GM12878 (cell line): ENCODE measurements at regions not wholly inside any gene's neighbourhood (a gene's known extent, or its start where the extent isn't known, plus 50 kb on each side); places are given as distances from the start of the nearest gene placed in this dataset.

Source experiments
- ATAC-seq: fragments of 200-7000 bp; cut with Tn5 transposase; 3 replicates; pipeline ENCODE4 v1.9.1; 2020; ENCODE audit warnings: mild to moderate bottlenecking, moderate library complexity
- BruUV-seq: library from RNA; stranded (reverse); fragments of 400-500 nt; replicated peaks from 2 replicates; lab custom pipeline; 2021; lab: Mats Ljungman, UMichigan
- CTCF ChIA-PET: fragments of 300-600 bp; sonication (Branson Sonifier 250); formaldehyde crosslinking; extraction: SDS; loops from one replicate; lab custom pipeline; 2021; ENCODE audit warnings: inconsistent platforms; lab: Yijun Ruan, JAX
- POLR2A ChIA-PET: fragments of 350-600 bp; formaldehyde crosslinking; extraction: SDS; loops from one replicate; lab custom pipeline; 2021; ENCODE audit warnings: inconsistent platforms; lab: Charles Lee
- RAD21 ChIA-PET: fragments of 300-600 bp; sonication (Branson Sonifier 250); formaldehyde crosslinking; loops from one replicate; lab custom pipeline; 2023; ENCODE audit warnings: antibody characterized with exemption; ENCODE audit not compliant: unreplicated experiment; lab: Charles Lee
- SMC1A ChIA-PET: fragments of 300-600 bp; sonication (Branson Sonifier 250); formaldehyde crosslinking; loops from one replicate; lab custom pipeline; 2023; ENCODE audit not compliant: unreplicated experiment, uncharacterized antibody; lab: Charles Lee
- DNase-seq: peaks from one replicate; pipeline ENCODE4 v3.0.0-alpha.2; 2011; ENCODE audit warnings: low read depth, low spot score
- FAIRE-seq: peaks from 3 replicates; lab custom pipeline; 2011; peaks lifted over from hg19 to GRCh38; lab: Jason Lieb, UNC
- H2AFZ ChIP-seq: 2 replicates; pipeline ENCODE4 v1.6.0; 2011; ENCODE audit warnings: low read depth, low read length, control low read depth; ENCODE audit not compliant: control insufficient read depth
- H3K27ac ChIP-seq: 2 replicates; pipeline ENCODE4 v1.5.1; 2011; ENCODE audit warnings: control low read depth; ENCODE audit not compliant: control insufficient read depth, insufficient read depth
- H3K27me3 ChIP-seq, 2 experiments: replicated peaks in 1 of 2; 2 replicates each; pipeline versions ENCODE4 v1.6.0 to v1.6.1; 2011; ENCODE audit warnings: low read length in 1 of 2; ENCODE audit not compliant: control insufficient read depth in 2 of 2, insufficient read depth in 2 of 2
- H3K36me3 ChIP-seq, 2 experiments: 2 replicates each; pipeline ENCODE4 v1.5.1; 2011; ENCODE audit warnings: low read length in 1 of 2; ENCODE audit not compliant: control insufficient read depth in 2 of 2, insufficient read depth in 2 of 2
- H3K4me1 ChIP-seq: 2 replicates; pipeline ENCODE4 v1.6.1; 2011; ENCODE audit warnings: mild to moderate bottlenecking, low read length, moderate library complexity, mixed read lengths; ENCODE audit not compliant: control insufficient read depth, insufficient read depth
- H3K4me2 ChIP-seq: 2 replicates; pipeline ENCODE4 v1.6.0; 2011; ENCODE audit warnings: control low read depth; ENCODE audit not compliant: control insufficient read depth, insufficient read depth
- H3K4me3 ChIP-seq: fragments of 200-600 bp; sonication (generic); 2 replicates; pipeline ENCODE4 v1.5.1; 2016
- H3K79me2 ChIP-seq: 2 replicates; pipeline ENCODE4 v1.6.0; 2011; ENCODE audit warnings: low read length; ENCODE audit not compliant: control insufficient read depth, insufficient read depth
- H3K9ac ChIP-seq: 2 replicates; pipeline ENCODE4 v1.8.0; 2011; ENCODE audit warnings: low read length, control low read depth, mixed read lengths; ENCODE audit not compliant: control insufficient read depth, insufficient read depth
- H3K9me3 ChIP-seq: replicated peaks from 3 replicates; pipeline ENCODE4 v1.5.1; 2011; ENCODE audit warnings: mild to moderate bottlenecking, low read length; ENCODE audit not compliant: control insufficient read depth, insufficient read depth
- H4K20me1 ChIP-seq: 2 replicates; pipeline ENCODE4 v1.6.0; 2011; ENCODE audit not compliant: control insufficient read depth, insufficient read depth
- BMI1 ChIP-seq: fragments of 450-650 bp; IDR thresholded peaks from 2 replicates; pipeline ENCODE4 v1.6.1; 2016; ENCODE audit warnings: mild to moderate bottlenecking, moderate library complexity, borderline replicate concordance
- IKZF1 ChIP-seq: fragments of 450-650 bp; conservative IDR thresholded peaks from 2 replicates; pipeline ENCODE4 v1.6.1; 2017; ENCODE audit warnings: antibody characterized with exemption, mild to moderate bottlenecking
- NR2C2 ChIP-seq: IDR thresholded peaks from 2 replicates; pipeline ENCODE4 v1.6.1; 2011; ENCODE audit warnings: borderline replicate concordance, low read depth; ENCODE audit not compliant: control insufficient read depth, insufficient read length
- WGBS: methylation state at CpG from one replicate; pipeline ENCODE4 v1.1.6; 2016; ENCODE audit warnings: low lambda C conversion rate; ENCODE audit not compliant: insufficient replicate concordance, insufficient coverage; ENCODE audit errors: missing lambda C conversion rate; 5-methylcytosine and 5-hydroxymethylcytosine counted together
- in situ Hi-C: fragments of 300-500 bp; cut with MboI; formaldehyde crosslinking; loops from 9 replicates; pipeline ENCODE4 v1.14.3; 2018; ENCODE audit warnings: mixed read lengths
- intact Hi-C: fragments of 100-400 bp; cut with micrococcal nuclease; formaldehyde crosslinking; loops from one replicate; pipeline ENCODE4 v1.14.2; 2022; ENCODE audit not compliant: unreplicated experiment
- TF ChIP-seq, protein P1 (sequence below): fragments of 450-650 bp; IDR thresholded peaks from 2 replicates; pipeline ENCODE4 v1.6.1; 2014; ENCODE audit warnings: mild to moderate bottlenecking
- TF ChIP-seq, protein P2 (sequence below): fragments of 450-650 bp; IDR thresholded peaks from 2 replicates; pipeline ENCODE4 v1.6.1; 2017; ENCODE audit warnings: mild to moderate bottlenecking, low read depth, inconsistent platforms; ENCODE audit not compliant: poor library complexity, severe bottlenecking
- TF ChIP-seq, protein P3 (sequence below): fragments of 450-650 bp; IDR thresholded peaks from 2 replicates; pipeline ENCODE4 v1.6.1; 2017; ENCODE audit warnings: mild to moderate bottlenecking
- TF ChIP-seq, protein P4 (sequence below): fragments of 450-650 bp; IDR thresholded peaks from 2 replicates; pipeline ENCODE4 v1.6.1; 2017; ENCODE audit warnings: low read depth, mild to moderate bottlenecking, moderate library complexity

DNA sequence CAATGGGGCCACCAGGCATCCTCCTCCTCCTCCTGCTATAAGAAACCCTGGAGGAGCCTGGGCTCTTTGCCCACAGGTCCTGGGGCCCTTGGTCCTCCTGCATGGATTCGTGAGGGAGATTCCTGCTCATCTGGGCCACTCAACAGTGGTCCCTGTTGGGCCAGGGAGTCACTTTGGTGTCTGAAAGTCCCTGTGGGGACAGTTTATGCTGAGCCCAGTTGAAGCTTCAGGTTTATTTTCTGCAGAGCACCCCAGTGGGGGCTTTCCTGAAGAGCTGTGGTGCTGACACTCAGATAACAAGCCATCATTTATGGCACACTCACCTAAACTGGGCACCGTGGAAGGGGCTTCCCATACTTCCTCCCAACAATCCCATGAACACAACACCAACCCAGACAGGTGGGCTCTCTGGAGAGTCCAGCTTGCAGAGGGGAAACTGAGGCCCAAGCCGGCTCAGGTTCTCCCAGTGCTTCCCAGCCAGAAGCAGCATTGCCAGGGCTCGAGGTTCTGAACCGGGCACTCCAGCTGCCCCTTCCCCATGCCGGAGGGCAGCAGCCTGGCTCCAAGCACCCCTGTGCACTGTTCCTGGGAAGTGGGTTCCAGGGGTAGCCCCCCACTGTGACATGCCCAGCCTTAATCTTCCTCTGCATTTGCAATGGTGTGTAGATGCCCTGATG, 91.3 kb downstream of the MYEOV start:
- H3K9ac ChIP-seq = no peak overlapping the region
- BruUV-seq = no TSS peak
- H3K4me2 ChIP-seq = no peak overlapping the region
- no peaks in the 10 kb centered on the region for H3K4me1 ChIP-seq
- H4K20me1 ChIP-seq = no peaks in the 10 kb centered on the region
- ChIA-PET SMC1A (no interaction called here), RAD21 (interaction anchor here (1.0 to 1.1 kb wide), 2 partner anchors 32 to 88 kb away, joined by 3 to 4 read pairs; no protein-coding TSS in a partner anchor), CTCF (interaction anchor here (0.8 to 1.6 kb wide), 2 partner anchors 9 to 88 kb away, joined by 3 to 4 read pairs; no protein-coding TSS in a partner anchor), POLR2A (interaction anchor here (0.6 to 0.8 kb wide), 2 partner anchors 87 to 1165 kb away, joined by 3 to 4 read pairs; no protein-coding TSS in a partner anchor)
- peaks cover 9% of the 10 kb centered on the region; the same call in 2 of the 3 replicates for H3K9me3 ChIP-seq
- intact Hi-C loops = no loop called here
- TF ChIP-seq BMI1 (no peak), IKZF1 (peak; percentile 40; the same call in 1 of the 2 replicates), NR2C2 (no peak)
- TF ChIP-seq, protein P1, sequence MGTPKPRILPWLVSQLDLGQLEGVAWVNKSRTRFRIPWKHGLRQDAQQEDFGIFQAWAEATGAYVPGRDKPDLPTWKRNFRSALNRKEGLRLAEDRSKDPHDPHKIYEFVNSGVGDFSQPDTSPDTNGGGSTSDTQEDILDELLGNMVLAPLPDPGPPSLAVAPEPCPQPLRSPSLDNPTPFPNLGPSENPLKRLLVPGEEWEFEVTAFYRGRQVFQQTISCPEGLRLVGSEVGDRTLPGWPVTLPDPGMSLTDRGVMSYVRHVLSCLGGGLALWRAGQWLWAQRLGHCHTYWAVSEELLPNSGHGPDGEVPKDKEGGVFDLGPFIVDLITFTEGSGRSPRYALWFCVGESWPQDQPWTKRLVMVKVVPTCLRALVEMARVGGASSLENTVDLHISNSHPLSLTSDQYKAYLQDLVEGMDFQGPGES = no peak
- TF ChIP-seq, protein P2, sequence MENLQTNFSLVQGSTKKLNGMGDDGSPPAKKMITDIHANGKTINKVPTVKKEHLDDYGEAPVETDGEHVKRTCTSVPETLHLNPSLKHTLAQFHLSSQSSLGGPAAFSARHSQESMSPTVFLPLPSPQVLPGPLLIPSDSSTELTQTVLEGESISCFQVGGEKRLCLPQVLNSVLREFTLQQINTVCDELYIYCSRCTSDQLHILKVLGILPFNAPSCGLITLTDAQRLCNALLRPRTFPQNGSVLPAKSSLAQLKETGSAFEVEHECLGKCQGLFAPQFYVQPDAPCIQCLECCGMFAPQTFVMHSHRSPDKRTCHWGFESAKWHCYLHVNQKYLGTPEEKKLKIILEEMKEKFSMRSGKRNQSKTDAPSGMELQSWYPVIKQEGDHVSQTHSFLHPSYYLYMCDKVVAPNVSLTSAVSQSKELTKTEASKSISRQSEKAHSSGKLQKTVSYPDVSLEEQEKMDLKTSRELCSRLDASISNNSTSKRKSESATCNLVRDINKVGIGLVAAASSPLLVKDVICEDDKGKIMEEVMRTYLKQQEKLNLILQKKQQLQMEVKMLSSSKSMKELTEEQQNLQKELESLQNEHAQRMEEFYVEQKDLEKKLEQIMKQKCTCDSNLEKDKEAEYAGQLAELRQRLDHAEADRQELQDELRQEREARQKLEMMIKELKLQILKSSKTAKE = no peak
- TF ChIP-seq, protein P3, sequence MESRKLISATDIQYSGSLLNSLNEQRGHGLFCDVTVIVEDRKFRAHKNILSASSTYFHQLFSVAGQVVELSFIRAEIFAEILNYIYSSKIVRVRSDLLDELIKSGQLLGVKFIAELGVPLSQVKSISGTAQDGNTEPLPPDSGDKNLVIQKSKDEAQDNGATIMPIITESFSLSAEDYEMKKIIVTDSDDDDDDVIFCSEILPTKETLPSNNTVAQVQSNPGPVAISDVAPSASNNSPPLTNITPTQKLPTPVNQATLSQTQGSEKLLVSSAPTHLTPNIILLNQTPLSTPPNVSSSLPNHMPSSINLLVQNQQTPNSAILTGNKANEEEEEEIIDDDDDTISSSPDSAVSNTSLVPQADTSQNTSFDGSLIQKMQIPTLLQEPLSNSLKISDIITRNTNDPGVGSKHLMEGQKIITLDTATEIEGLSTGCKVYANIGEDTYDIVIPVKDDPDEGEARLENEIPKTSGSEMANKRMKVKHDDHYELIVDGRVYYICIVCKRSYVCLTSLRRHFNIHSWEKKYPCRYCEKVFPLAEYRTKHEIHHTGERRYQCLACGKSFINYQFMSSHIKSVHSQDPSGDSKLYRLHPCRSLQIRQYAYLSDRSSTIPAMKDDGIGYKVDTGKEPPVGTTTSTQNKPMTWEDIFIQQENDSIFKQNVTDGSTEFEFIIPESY = no peak
- TF ChIP-seq, protein P4, sequence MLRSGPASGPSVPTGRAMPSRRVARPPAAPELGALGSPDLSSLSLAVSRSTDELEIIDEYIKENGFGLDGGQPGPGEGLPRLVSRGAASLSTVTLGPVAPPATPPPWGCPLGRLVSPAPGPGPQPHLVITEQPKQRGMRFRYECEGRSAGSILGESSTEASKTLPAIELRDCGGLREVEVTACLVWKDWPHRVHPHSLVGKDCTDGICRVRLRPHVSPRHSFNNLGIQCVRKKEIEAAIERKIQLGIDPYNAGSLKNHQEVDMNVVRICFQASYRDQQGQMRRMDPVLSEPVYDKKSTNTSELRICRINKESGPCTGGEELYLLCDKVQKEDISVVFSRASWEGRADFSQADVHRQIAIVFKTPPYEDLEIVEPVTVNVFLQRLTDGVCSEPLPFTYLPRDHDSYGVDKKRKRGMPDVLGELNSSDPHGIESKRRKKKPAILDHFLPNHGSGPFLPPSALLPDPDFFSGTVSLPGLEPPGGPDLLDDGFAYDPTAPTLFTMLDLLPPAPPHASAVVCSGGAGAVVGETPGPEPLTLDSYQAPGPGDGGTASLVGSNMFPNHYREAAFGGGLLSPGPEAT = peak; percentile 69; the same call in 1 of the 2 replicates
- FAIRE-seq = no peak
- no peaks in the 10 kb centered on the region for H3K36me3 ChIP-seq
- no peaks in the 10 kb centered on the region for H3K79me2 ChIP-seq
- in situ Hi-C loops = no loop called here
- no peaks in the 10 kb centered on the region for H3K27me3 ChIP-seq
- H3K4me3 ChIP-seq = no peak overlapping the region
- no peak overlapping the region for H3K27ac ChIP-seq
- no peak for DNase-seq
- WGBS = 18% methylated on average over 6 of the region's 6 CpGs
- ATAC-seq = peak; percentile 68
- H2AFZ ChIP-seq = no peak overlapping the region
